Middle frontal gyrus (tissue), 1 donor: ENCODE measurements at regions not wholly inside any gene's neighbourhood (a gene's known extent, or its start where the extent isn't known, plus 50 kb on each side); places are given as distances from the start of the nearest gene placed in this dataset.
"Not testable (repeated sequence)": the region's sequence is repeated elsewhere in the genome, so short reads cannot be mapped to it uniquely, and the experiment has no call there.

Experiments
- DNase-seq: peaks from one replicate; pipeline ENCODE4 v3.0.0-alpha.2; 2015; ENCODE audit warnings: low spot score; ENCODE audit errors: extremely low spot score

- no peak for DNase-seq
Measured at GRCh38 chr6:44000164-44000842, 126.9 kb downstream of the MRPL14 start.

GRCh38 chr6:43999628-44000027 is 127.6 kb downstream of the MRPL14 start:
- no peak for DNase-seq

DNA sequence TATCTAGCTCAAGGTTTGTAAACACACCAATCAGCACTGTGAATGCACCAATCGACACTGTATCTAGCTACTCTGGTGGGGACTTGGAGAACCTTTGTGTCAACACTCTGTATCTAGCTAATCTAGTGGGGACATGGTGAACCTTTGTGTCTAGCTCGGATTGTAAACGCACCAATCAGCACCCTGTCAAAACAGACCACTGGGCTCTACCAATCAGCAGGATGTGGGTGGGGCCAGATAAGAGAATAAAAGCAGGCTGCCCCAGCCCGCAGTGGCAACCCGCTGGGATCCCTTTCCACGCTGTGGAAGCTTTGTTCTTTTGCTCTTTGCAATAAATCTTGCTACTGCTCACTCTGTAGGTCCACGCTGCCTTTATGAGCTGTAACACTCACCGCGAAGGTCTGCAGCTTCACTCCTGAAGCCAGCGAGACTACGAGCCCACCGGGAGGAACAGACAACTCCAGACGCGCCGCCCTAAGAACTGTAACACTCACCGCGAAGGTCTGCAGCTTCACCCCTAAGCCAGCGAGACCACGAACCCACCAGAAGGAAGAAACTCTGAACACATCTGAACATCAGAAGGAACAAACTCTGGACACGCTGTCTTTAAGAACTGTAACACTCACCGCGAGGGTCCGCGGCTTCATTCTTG is 128.5 kb downstream of the MRPL14 start:
- DNase-seq: not testable (repeated sequence)

GRCh38 chr6:43997990-43998585 is 129.2 kb downstream of the MRPL14 start:
- not testable (repeated sequence) for DNase-seq

GRCh38 chr6:43997345-43997677 is 129.9 kb downstream of the MRPL14 start:
- DNase-seq: no peak

- DNase-seq: no peak
Measured at GRCh38 chr6:43996618-43997344, 130.5 kb downstream of the MRPL14 start.

GRCh38 chr6:43995137-43995536 is 132.1 kb downstream of the MRPL14 start:
- no peak for DNase-seq

- DNase-seq: no peak
Measured at GRCh38 chr6:43993881-43994523, 133.2 kb downstream of the MRPL14 start.

- no peak for DNase-seq
Measured at GRCh38 chr6:43992783-43993644, 134.2 kb downstream of the MRPL14 start.

GRCh38 chr6:43992126-43992663 is 135.1 kb downstream of the MRPL14 start:
- DNase-seq: no peak

GRCh38 chr6:43990627-43991619 is 136.3 kb downstream of the MRPL14 start:
- no peak for DNase-seq

DNA sequence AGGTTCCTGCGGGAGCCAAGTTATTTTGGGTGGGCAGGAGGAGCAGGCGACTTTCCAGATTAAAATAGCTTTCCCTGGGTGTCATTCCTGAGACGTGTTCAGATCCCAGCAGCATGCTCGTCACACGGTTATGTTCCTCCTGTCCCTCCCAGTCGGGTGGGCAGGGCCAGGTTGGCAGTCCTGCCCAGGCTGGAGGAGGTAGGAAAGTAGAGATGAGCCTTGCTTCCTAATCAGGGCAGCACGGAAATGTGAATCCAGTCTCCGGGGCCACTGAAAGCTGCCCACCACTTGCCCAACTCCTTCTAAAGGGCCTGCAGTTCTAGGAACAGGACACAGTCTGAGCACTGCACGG is 137.0 kb downstream of the MRPL14 start:
- DNase-seq: no peak

DNA sequence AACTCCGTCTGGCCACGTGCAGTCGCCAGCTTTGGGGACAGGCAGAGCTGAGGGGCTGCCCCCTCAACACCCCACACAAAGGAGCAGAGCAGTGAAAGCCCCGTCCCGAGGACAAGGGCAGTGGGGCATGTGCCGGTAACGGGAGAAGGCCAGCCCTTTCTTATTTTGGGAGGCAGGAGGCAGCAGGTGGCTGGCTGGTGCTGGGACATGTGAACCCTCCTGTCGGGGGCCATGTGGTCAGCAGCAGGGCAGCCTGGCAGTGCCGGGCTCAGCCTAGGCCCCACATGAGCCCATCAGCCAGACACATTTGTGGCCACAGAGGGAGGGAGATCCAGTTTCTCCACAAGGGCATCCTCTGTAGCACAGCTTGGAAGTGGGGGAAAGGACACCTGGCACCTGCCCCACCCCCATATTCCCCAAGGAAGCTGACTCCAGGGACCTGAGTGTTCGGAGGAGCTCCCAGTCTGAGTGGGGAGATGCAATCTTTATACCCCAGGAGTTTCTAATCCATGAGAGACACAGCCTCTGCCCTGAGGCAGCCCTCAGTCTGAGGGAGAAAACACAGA is 137.6 kb downstream of the MRPL14 start:
- no peak for DNase-seq

GRCh38 chr6:43988801-43989200 is 138.5 kb downstream of the MRPL14 start:
- no peak for DNase-seq

GRCh38 chr6:43987838-43988439 is 139.3 kb downstream of the MRPL14 start:
- no peak for DNase-seq

GRCh38 chr6:43986177-43986825 is 141.0 kb downstream of the MRPL14 start:
- DNase-seq: no peak

- no peak for DNase-seq
Measured at GRCh38 chr6:43985329-43985728, 141.9 kb downstream of the MRPL14 start.
